HepG2 (cell line): ENCODE measurements at regions not wholly inside any gene's neighbourhood (a gene's known extent, or its start where the extent isn't known, plus 50 kb on each side); places are given as distances from the start of the nearest gene placed in this dataset.

Source experiments
- ATAC-seq: fragments of 200-7000 bp; cut with Tn5 transposase; 3 replicates; pipeline ENCODE4 v1.9.1; 2020; ENCODE audit warnings: mild to moderate bottlenecking, moderate library complexity
- BruUV-seq: library from RNA; stranded (reverse); fragments of 400-500 nt; replicated peaks from 2 replicates; lab custom pipeline; 2021; lab: Mats Ljungman, UMichigan
- CTCF ChIA-PET: fragments of 300-600 bp; formaldehyde crosslinking; extraction: SDS; loops from one replicate; lab custom pipeline; 2021; ENCODE audit warnings: low total read pairs, inconsistent platforms, low intra/inter-chr PET ratio; lab: Yijun Ruan, JAX
- POLR2A ChIA-PET: fragments of 350-600 bp; sonication (Branson Sonifier 250); formaldehyde crosslinking; loops from one replicate; lab custom pipeline; 2020; ENCODE audit warnings: antibody characterized with exemption, inconsistent platforms; lab: Yijun Ruan, JAX
- DNase-seq: peaks from one replicate; pipeline ENCODE4 v3.0.0-alpha.2; 2015; ENCODE audit warnings: low spot score
- FAIRE-seq: peaks from 3 replicates; lab custom pipeline; 2011; peaks lifted over from hg19 to GRCh38; lab: Jason Lieb, UNC
- H2AFZ ChIP-seq: one replicate; pipeline ENCODE4 v1.6.1; 2011; ENCODE audit warnings: low read length, inconsistent platforms
- H3K27ac ChIP-seq: fragments of 300-600 bp; 3 replicates; pipeline ENCODE4 v1.8.0; 2011; ENCODE audit warnings: mixed run types, mild to moderate bottlenecking, mixed read lengths, low read length, inconsistent platforms; ENCODE audit not compliant: insufficient read depth; ENCODE audit errors: extremely low read length
- H3K27me3 ChIP-seq, 2 experiments: fragments of 200-600 bp in 1 of 2; 2 replicates in 1 of 2; 3 replicates in 1 of 2; pipeline versions ENCODE4 v1.6.0 to v1.8.0; 2011; ENCODE audit warnings: low read length in 2 of 2, mild to moderate bottlenecking in 2 of 2, moderate library complexity in 2 of 2, inconsistent platforms in 1 of 2; ENCODE audit not compliant: insufficient read depth in 2 of 2, control insufficient read depth in 1 of 2
- H3K36me3 ChIP-seq, 2 experiments: fragments of 200-600 bp in 1 of 2; replicated peaks in 1 of 2; 2 replicates in 1 of 2; 3 replicates in 1 of 2; pipeline versions ENCODE4 v1.5.1 to v1.8.0; 2011; ENCODE audit warnings: low read length in 2 of 2, inconsistent platforms in 1 of 2; ENCODE audit not compliant: insufficient read depth in 2 of 2, control insufficient read depth in 1 of 2
- H3K4me1 ChIP-seq: 2 replicates; pipeline ENCODE4 v1.5.1; 2012; ENCODE audit warnings: low read length, inconsistent platforms; ENCODE audit not compliant: insufficient read depth
- H3K4me2 ChIP-seq: 2 replicates; pipeline ENCODE4 v1.6.0; 2011; ENCODE audit warnings: low read depth, low read length, inconsistent platforms
- H3K4me3 ChIP-seq, 3 experiments: fragments of 200-600 bp in 1 of 3; sonication (generic), shearing (Covaris generic) in 1 of 3; replicated peaks in 1 of 3; 2 replicates each; pipeline ENCODE4 v1.5.1; 2011 to 2016; ENCODE audit warnings: low read length in 3 of 3, inconsistent platforms in 2 of 3, low read depth in 2 of 3, mild to moderate bottlenecking in 2 of 3, control low read depth in 1 of 3, mixed read lengths in 1 of 3; ENCODE audit not compliant: insufficient read depth in 1 of 3
- H3K79me2 ChIP-seq: one replicate; pipeline ENCODE4 v1.6.1; 2011; ENCODE audit warnings: low read length, inconsistent platforms; ENCODE audit not compliant: insufficient read depth
- H3K9ac ChIP-seq: 2 replicates; pipeline ENCODE4 v1.6.0; 2011; ENCODE audit warnings: mild to moderate bottlenecking, low read depth, low read length, inconsistent platforms; ENCODE audit not compliant: insufficient read depth
- H3K9me3 ChIP-seq: 2 replicates; pipeline ENCODE4 v1.5.1; 2012; ENCODE audit warnings: mild to moderate bottlenecking, low read length
- H4K20me1 ChIP-seq: 2 replicates; pipeline ENCODE4 v1.6.0; 2011; ENCODE audit warnings: inconsistent platforms, mild to moderate bottlenecking, low read length, moderate library complexity; ENCODE audit not compliant: insufficient read depth
- ARNT ChIP-seq: fragments of 450-650 bp; IDR thresholded peaks from 2 replicates; pipeline ENCODE4 v1.6.1; 2017
- ATM ChIP-seq: fragments of 450-650 bp; IDR thresholded peaks from 2 replicates; pipeline ENCODE4 v1.7.1; 2017; ENCODE audit warnings: mild to moderate bottlenecking, borderline replicate concordance
- FOXA3 ChIP-seq: IDR thresholded peaks from 2 replicates; pipeline ENCODE4 v1.6.1; 2016; ENCODE audit warnings: missing genetic modification reagents, missing compliant biosample characterization
- IRX3 ChIP-seq: sonication (generic); formaldehyde crosslinking; IDR thresholded peaks from 2 replicates; pipeline ENCODE4 v1.8.1; 2023; ENCODE audit warnings: mild to moderate bottlenecking, low read depth, missing genetic modification reagents, borderline replicate concordance
- MED8 ChIP-seq: sonication (generic); formaldehyde crosslinking; IDR thresholded peaks from 2 replicates; pipeline ENCODE4 v1.8.1; 2023; ENCODE audit warnings: mild to moderate bottlenecking, missing genetic modification reagents; ENCODE audit not compliant: insufficient replicate concordance
- NCOA2 ChIP-seq: sonication (generic); formaldehyde crosslinking; IDR thresholded peaks from 2 replicates; pipeline ENCODE4 v1.8.0; 2022; ENCODE audit warnings: inconsistent platforms
- NFYB ChIP-seq: sonication (generic); formaldehyde crosslinking; IDR thresholded peaks from 2 replicates; pipeline ENCODE4 v1.4.0; 2020; ENCODE audit warnings: missing genetic modification reagents
- PCBP2 ChIP-seq: fragments of 200-400 bp; formaldehyde crosslinking; optimal IDR thresholded peaks from 2 replicates; pipeline ENCODE3; 2018; ENCODE audit warnings: low read length, low read depth; ENCODE audit not compliant: poor library complexity, severe bottlenecking
- PPARG ChIP-seq: conservative IDR thresholded peaks from 2 replicates; pipeline ENCODE4 v1.6.1; 2016; ENCODE audit warnings: missing biosample characterization, missing genetic modification reagents
- RARA ChIP-seq: IDR thresholded peaks from 2 replicates; pipeline ENCODE4 v1.6.1; 2016; ENCODE audit warnings: missing genetic modification reagents, missing compliant biosample characterization
- RCOR2 ChIP-seq: IDR thresholded peaks from 2 replicates; pipeline ENCODE4 v1.6.1; 2016; ENCODE audit warnings: missing biosample characterization, missing genetic modification reagents
- RXRB ChIP-seq: IDR thresholded peaks from 2 replicates; pipeline ENCODE4 v1.6.1; 2016; ENCODE audit warnings: borderline replicate concordance, missing genetic modification reagents, missing compliant biosample characterization
- SIN3B ChIP-seq: fragments of 150-350 bp; IDR thresholded peaks from 2 replicates; pipeline ENCODE4 v1.6.1; 2014; ENCODE audit warnings: low read length
- SMAD9 ChIP-seq: sonication (generic); formaldehyde crosslinking; IDR thresholded peaks from 2 replicates; pipeline ENCODE4 v1.5.1; 2020; ENCODE audit warnings: mild to moderate bottlenecking, missing genetic modification reagents
- TCF7 ChIP-seq: sonication (generic); IDR thresholded peaks from 2 replicates; pipeline ENCODE4 v1.6.1; 2016; ENCODE audit warnings: antibody characterized with exemption, low read depth
- ZNF101 ChIP-seq: sonication (generic); formaldehyde crosslinking; IDR thresholded peaks from 2 replicates; pipeline ENCODE4 v1.4.0; 2020; ENCODE audit warnings: mild to moderate bottlenecking, low read depth, missing genetic modification reagents, borderline replicate concordance
- ZNF121 ChIP-seq: sonication (generic); formaldehyde crosslinking; IDR thresholded peaks from 2 replicates; pipeline ENCODE4 v1.5.0; 2020; ENCODE audit warnings: mild to moderate bottlenecking, missing genetic modification reagents
- ZNF850 ChIP-seq: sonication (generic); formaldehyde crosslinking; conservative IDR thresholded peaks from 2 replicates; pipeline ENCODE4 v1.9.0; 2021; ENCODE audit warnings: mild to moderate bottlenecking, missing genetic modification reagents
- in situ Hi-C: cut with HindIII; loops from 2 replicates; pipeline ENCODE4 v1.10.0; 2017; ENCODE audit warnings: low pct_unique_long_range_greater_than_20kb; ENCODE audit not compliant: extremely low pct_ligation_motif_present
- intact Hi-C: fragments of 100-400 bp; cut with micrococcal nuclease; formaldehyde crosslinking; loops from one replicate; pipeline ENCODE4 v1.10.0; 2022; ENCODE audit not compliant: unreplicated experiment
- TF ChIP-seq, protein P1 (sequence below): sonication (generic); formaldehyde crosslinking; IDR thresholded peaks from 2 replicates; pipeline ENCODE4 v1.5.0; 2020; ENCODE audit warnings: mild to moderate bottlenecking, missing genetic modification reagents

DNA sequence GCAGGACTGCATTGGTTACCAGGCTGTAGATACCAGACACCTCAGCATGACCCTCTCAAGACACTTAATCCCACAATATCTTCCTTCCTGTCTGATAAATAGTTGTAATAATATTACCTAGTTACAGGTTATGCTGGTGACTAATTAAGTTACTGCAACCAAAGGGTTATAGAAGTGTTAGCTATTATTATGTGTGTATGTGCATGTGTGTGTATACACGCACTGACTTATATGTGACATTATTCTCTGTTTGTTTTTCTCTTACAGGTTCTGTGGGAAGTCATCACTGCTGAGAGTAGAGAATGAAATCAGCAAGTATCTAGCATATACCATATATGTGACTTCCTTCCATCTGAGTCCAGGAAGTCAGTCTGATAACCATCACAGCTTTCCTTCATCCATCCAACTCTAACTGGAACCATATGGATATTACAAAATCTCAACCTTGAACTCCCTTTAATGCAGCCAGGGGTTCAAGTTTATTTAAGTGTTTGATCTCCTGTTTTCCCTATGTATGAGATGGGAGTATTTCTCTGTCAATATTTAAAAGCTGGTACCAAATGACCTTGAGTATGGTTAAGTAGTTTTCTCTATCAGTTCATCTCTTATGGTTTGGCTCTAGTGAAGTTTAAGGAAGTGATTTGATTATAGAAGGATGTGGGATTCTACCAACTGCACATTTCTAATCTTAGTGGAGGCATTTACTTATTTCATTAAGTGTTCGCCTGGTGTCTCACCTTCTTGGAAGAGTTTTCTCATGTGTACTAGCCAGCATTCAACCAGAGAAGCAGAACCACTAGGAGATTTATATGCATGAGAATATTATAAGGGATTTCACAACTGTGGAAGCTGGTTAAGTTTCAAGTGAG is 313.2 kb downstream of the HIVEP2 start (continued):
- TF ChIP-seq PCBP2 (no peak), FOXA3 (CRISPR knock-in tag) (0 out of 2 replicates have a peak, but pooled peaks have one; percentile 31), PPARG (CRISPR knock-in tag) (peak; percentile 34; the same call in 1 of the 2 replicates), NCOA2 (peak; percentile 75; the same call in 1 of the 2 replicates), RARA (CRISPR knock-in tag) (peak; percentile 76), RXRB (CRISPR knock-in tag) (peak; percentile 58; the same call in 1 of the 2 replicates), TCF7 (0 out of 2 replicates have a peak, but pooled peaks have one; percentile 49), RCOR2 (CRISPR knock-in tag) (0 out of 2 replicates have a peak, but pooled peaks have one; percentile 44)

DNA sequence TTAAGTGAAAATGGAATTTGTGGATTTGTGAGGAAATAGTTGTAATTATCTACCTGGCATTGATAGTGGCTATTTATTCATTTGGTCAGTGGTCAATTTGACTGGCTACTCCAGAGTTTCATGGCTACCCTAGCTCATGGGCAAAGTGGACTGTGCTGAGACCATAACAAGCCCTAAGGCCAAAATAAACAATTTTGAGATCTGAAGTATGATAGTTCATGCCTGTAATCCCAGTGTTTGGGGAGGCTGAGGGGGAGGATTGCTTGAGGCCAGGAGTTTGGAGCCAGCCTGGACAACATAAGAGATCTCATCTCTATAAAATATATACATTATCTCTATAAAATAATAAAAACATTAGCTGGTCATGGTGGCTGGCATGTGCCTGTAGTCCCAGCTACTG is 311.7 kb downstream of the HIVEP2 start:
- H4K20me1 ChIP-seq, result no peaks in the 10 kb centered on the region
- no peaks in the 10 kb centered on the region for H3K36me3 ChIP-seq
- BruUV-seq, result no TSS peak
- CTCF ChIA-PET, result no interaction called here
- FAIRE-seq (no peak), ATAC-seq (no peak)
- peaks cover 12% of the 10 kb centered on the region for H3K4me1 ChIP-seq
- no peaks in the 10 kb centered on the region for H3K79me2 ChIP-seq
- H3K4me3 ChIP-seq, result no peak overlapping the region
- TF ChIP-seq ATM (no peak), SIN3B (no peak), ZNF121 (no peak), ZNF101 (CRISPR knock-in tag) (no peak), NFYB (CRISPR knock-in tag) (no peak), ZNF850 (no peak), IRX3 (CRISPR knock-in tag) (no peak), ARNT (no peak), MED8 (CRISPR knock-in tag) (no peak), SMAD9 (no peak)
- TF ChIP-seq, protein P1, sequence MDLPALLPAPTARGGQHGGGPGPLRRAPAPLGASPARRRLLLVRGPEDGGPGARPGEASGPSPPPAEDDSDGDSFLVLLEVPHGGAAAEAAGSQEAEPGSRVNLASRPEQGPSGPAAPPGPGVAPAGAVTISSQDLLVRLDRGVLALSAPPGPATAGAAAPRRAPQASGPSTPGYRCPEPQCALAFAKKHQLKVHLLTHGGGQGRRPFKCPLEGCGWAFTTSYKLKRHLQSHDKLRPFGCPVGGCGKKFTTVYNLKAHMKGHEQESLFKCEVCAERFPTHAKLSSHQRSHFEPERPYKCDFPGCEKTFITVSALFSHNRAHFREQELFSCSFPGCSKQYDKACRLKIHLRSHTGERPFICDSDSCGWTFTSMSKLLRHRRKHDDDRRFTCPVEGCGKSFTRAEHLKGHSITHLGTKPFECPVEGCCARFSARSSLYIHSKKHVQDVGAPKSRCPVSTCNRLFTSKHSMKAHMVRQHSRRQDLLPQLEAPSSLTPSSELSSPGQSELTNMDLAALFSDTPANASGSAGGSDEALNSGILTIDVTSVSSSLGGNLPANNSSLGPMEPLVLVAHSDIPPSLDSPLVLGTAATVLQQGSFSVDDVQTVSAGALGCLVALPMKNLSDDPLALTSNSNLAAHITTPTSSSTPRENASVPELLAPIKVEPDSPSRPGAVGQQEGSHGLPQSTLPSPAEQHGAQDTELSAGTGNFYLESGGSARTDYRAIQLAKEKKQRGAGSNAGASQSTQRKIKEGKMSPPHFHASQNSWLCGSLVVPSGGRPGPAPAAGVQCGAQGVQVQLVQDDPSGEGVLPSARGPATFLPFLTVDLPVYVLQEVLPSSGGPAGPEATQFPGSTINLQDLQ, result no peak
- TF ChIP-seq, all 625 proteins: peak for 0
- no peak overlapping the region for H2AFZ ChIP-seq
- H3K27me3 ChIP-seq, result no peaks in the 10 kb centered on the region; a peak in 1 of 5 replicates
- intact Hi-C loops (no loop called here), in situ Hi-C loops (no loop called here)
- DNase-seq, result no peak
- H3K4me2 ChIP-seq, result no peak overlapping the region
- POLR2A ChIA-PET, result no interaction called here
- no peaks in the 10 kb centered on the region for H3K9me3 ChIP-seq
- no peak overlapping the region for H3K9ac ChIP-seq
- no peak overlapping the region for H3K27ac ChIP-seq
